ENCODE measurements at regions not wholly inside any gene's neighbourhood (a gene's known extent, or its start where the extent isn't known, plus 50 kb on each side); places are given as distances from the start of the nearest gene placed in this dataset.

- no peak for TF ChIP-seq ETV6 (CRISPR knock-in tag; conservative IDR thresholded peaks at IDR 0.05)
- no peak for TF ChIP-seq ARID2 (CRISPR knock-in tag; IDR thresholded peaks at IDR 0.05; ENCODE audit: borderline replicate concordance)
- TF ChIP-seq, protein P1, sequence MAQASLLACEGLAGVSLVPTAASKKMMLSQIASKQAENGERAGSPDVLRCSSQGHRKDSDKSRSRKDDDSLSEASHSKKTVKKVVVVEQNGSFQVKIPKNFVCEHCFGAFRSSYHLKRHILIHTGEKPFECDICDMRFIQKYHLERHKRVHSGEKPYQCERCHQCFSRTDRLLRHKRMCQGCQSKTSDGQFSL (CRISPR knock-in tag; IDR thresholded peaks at IDR 0.05): no peak
- TF ChIP-seq FOXP1 (IDR thresholded peaks at IDR 0.05): no peak
- TF ChIP-seq FOXP1 (CRISPR knock-in tag; IDR thresholded peaks at IDR 0.05): no peak
- TF ChIP-seq NFE2L2 (IDR thresholded peaks at IDR 0.05; ENCODE audit: low read length): peak; percentile 64; the same call in 1 of the 2 replicates
- no peak for TF ChIP-seq ZNF710 (CRISPR knock-in tag; IDR thresholded peaks at IDR 0.05; ENCODE audit: borderline replicate concordance)
- no peak for TF ChIP-seq ZNF275 (CRISPR knock-in tag; IDR thresholded peaks at IDR 0.05; ENCODE audit: borderline replicate concordance)
- TF ChIP-seq ZBTB42 (CRISPR knock-in tag; IDR thresholded peaks at IDR 0.05): no peak
- peak; percentile 85 to 95 for TF ChIP-seq MAFK (conservative IDR thresholded peaks at IDR 0.05 in 1 of 2, IDR thresholded peaks at IDR 0.05 in 1 of 2; ENCODE audit: low read length in 2 of 2)
- TF ChIP-seq CSRNP1 (CRISPR knock-in tag; IDR thresholded peaks at IDR 0.05): no peak
- TF ChIP-seq MAFF (IDR thresholded peaks at IDR 0.05; ENCODE audit: low read depth, low read length): peak; percentile 92
- no peak for TF ChIP-seq RBM39 (IDR thresholded peaks at IDR 0.05; ENCODE audit: low read depth, low read length, poor library complexity, severe bottlenecking)
Observed at GRCh38 chr14:62585247-62585646, 460.0 kb downstream of the KCNH5 start.

More at GRCh38 chr14:62585247-62585646, 460.0 kb downstream of the KCNH5 start:
- no TSS peak for BruUV-seq (replicated peaks)
- in situ Hi-C loops (cut with HindIII; ENCODE audit: extremely low pct_ligation_motif_present, low pct_unique_long_range_greater_than_20kb): no loop called here
- FAIRE-seq (no peak), ATAC-seq (no peak), DNase-seq (ENCODE audit: low spot score) (no peak)
- Histone ChIP-seq H3K27me3 (ENCODE audit: control insufficient read depth in 1 of 2, insufficient read depth in 2 of 2, low read length in 2 of 2) (no peaks in the 10 kb centered on the region), H3K79me2 (ENCODE audit: insufficient read depth, low read length) (no peaks in the 10 kb centered on the region), H3K9me3 (ENCODE audit: low read length) (peaks cover 36% of the 10 kb centered on the region), H3K27ac (ENCODE audit: extremely low read length, insufficient read depth, low read length) (no peak overlapping the region), H3K9ac (ENCODE audit: insufficient read depth, low read depth, low read length) (no peak overlapping the region), H3K4me2 (ENCODE audit: low read depth, low read length) (no peak overlapping the region), H2AFZ (ENCODE audit: low read length) (no peak overlapping the region), H4K20me1 (ENCODE audit: insufficient read depth, low read length) (no peaks in the 10 kb centered on the region), H3K4me3 (replicated peaks in 1 of 3; ENCODE audit: insufficient read depth in 1 of 3, low read depth in 2 of 3, low read length in 3 of 3) (no peak overlapping the region), H3K4me1 (ENCODE audit: insufficient read depth, low read length) (no peaks in the 10 kb centered on the region), H3K36me3 (replicated peaks in 1 of 2; ENCODE audit: control insufficient read depth in 1 of 2, insufficient read depth in 2 of 2, low read length in 2 of 2) (no peaks in the 10 kb centered on the region)
- ChIA-PET CTCF (ENCODE audit: low intra/inter-chr PET ratio, low total read pairs) (no interaction called here), POLR2A (no interaction called here)
- intact Hi-C loops (cut with micrococcal nuclease; ENCODE audit: unreplicated experiment): no loop called here
- WGBS (ENCODE audit: low lambda C conversion rate): 0% methylated on average over 2 of the region's 2 CpGs

All from HepG2 (cell line).